Colonic mucosa (tissue), 4 donors: ENCODE measurements at regions not wholly inside any gene's neighbourhood (a gene's known extent, or its start where the extent isn't known, plus 50 kb on each side); places are given as distances from the start of the nearest gene placed in this dataset.

Source experiments
- DNase-seq: peaks from one replicate; pipeline ENCODE4 v3.0.0-alpha.2; 2020
- H3K27ac ChIP-seq: fragments of 200-600 bp; one replicate; pipeline ENCODE4 v1.8.0; 2021
- H3K27me3 ChIP-seq: fragments of 200-600 bp; one replicate; pipeline ENCODE4 v1.8.0; 2021
- H3K36me3 ChIP-seq: fragments of 200-600 bp; one replicate; pipeline ENCODE4 v1.8.0; 2021
- H3K4me1 ChIP-seq: fragments of 200-600 bp; one replicate; pipeline ENCODE4 v1.8.0; 2021; ENCODE audit warnings: mild to moderate bottlenecking
- H3K4me3 ChIP-seq: fragments of 200-600 bp; one replicate; pipeline ENCODE4 v1.8.0; 2021
- H3K9ac ChIP-seq, 2 donors: one replicate each; pipeline ENCODE4 v1.7.0; 2013; ENCODE audit warnings: control low read depth in 2 of 2, low read depth in 2 of 2, low read length in 2 of 2
- H3K9me3 ChIP-seq: fragments of 200-600 bp; one replicate; pipeline ENCODE4 v1.8.0; 2021
- intact Hi-C: fragments of 100-400 bp; cut with DNase I; formaldehyde crosslinking; loops from one replicate; pipeline ENCODE4 v1.14.1; 2022
- TF ChIP-seq, protein P1 (sequence below): fragments of 200-600 bp; IDR thresholded peaks from one replicate; pipeline ENCODE4 v1.8.0; 2022; ENCODE audit warnings: antibody characterized with exemption, mild to moderate bottlenecking
- donor health status: healthy.
- donor health status: DM: no; HTN: no; CAD: no.
- donor health status: DM: no; HTN: no; CAD: no.

DNA sequence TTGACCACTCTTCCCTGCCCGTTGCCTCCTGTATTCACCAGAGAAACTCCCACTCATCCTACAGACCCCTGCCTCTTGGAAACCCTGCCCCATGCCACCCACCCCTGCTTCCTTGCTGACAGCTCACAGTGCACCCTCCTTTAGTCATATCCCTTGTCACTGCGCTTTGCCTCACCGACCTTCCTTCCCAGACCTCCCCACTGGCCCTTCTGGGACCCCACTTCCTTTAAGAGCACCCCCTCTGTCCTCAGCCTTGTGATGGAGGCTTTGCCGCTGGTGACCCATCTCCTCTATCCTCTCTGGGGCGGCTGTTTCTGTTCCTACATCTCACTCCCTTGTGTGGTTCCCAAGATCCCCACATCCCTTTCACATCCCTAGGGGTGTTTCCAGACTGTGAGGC is 92.8 kb upstream of the ZMIZ1 start:
- Histone ChIP-seq H3K27ac (no peak overlapping the region), H3K27me3 (no peaks in the 10 kb centered on the region), H3K4me3 (no peak overlapping the region), H3K9me3 (no peaks in the 10 kb centered on the region), H3K9ac (no peak overlapping the region), H3K4me1 (peaks cover 5% of the 10 kb centered on the region), H3K36me3 (no peaks in the 10 kb centered on the region)
- intact Hi-C loops, result loop anchor here (5.0 to 10.0 kb wide), 2 partner anchors 86 to 219 kb away; no protein-coding TSS in a partner anchor
- DNase-seq, result no peak
- TF ChIP-seq, protein P1, sequence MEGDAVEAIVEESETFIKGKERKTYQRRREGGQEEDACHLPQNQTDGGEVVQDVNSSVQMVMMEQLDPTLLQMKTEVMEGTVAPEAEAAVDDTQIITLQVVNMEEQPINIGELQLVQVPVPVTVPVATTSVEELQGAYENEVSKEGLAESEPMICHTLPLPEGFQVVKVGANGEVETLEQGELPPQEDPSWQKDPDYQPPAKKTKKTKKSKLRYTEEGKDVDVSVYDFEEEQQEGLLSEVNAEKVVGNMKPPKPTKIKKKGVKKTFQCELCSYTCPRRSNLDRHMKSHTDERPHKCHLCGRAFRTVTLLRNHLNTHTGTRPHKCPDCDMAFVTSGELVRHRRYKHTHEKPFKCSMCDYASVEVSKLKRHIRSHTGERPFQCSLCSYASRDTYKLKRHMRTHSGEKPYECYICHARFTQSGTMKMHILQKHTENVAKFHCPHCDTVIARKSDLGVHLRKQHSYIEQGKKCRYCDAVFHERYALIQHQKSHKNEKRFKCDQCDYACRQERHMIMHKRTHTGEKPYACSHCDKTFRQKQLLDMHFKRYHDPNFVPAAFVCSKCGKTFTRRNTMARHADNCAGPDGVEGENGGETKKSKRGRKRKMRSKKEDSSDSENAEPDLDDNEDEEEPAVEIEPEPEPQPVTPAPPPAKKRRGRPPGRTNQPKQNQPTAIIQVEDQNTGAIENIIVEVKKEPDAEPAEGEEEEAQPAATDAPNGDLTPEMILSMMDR, result no peak

- Histone ChIP-seq H3K9ac (no peak overlapping the region), H3K4me1 (peaks cover 5% of the 10 kb centered on the region), H3K27ac (no peak overlapping the region), H3K9me3 (no peaks in the 10 kb centered on the region), H3K36me3 (no peaks in the 10 kb centered on the region), H3K4me3 (no peak overlapping the region), H3K27me3 (no peaks in the 10 kb centered on the region)
- intact Hi-C loops, result loop anchor here (5.0 to 10.0 kb wide), 2 partner anchors 85 to 218 kb away; no protein-coding TSS in a partner anchor
- DNase-seq, result no peak
- TF ChIP-seq, protein P1, result no peak
These were observed 91.7 kb upstream of the ZMIZ1 start for GRCh38 chr10:78976825-78977755.

DNA sequence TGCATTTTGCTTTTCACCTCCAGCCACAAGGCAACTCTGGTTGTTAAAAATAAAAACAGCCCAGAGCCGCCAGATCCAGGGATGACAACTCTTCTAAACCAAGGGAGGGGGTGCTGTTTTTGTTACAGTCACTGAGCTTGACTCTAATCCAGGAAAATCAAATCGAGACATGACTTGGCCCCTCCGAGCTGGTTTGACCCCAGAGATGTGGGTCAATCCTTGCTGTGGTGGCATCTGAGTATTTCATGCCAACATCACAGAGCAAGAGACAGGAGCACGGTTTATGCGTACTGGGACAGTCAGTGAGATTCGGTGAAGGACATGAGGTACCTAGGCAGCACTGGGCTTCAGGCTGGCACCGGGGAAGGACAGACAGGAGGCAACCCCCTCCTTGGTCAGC is 88.8 kb upstream of the ZMIZ1 start:
- no peaks in the 10 kb centered on the region for H3K27me3 ChIP-seq
- H3K4me1 ChIP-seq, result no peaks in the 10 kb centered on the region
- no peak overlapping the region for H3K9ac ChIP-seq
- no peaks in the 10 kb centered on the region for H3K9me3 ChIP-seq
- no peak for DNase-seq
- H3K4me3 ChIP-seq, result no peak overlapping the region
- TF ChIP-seq, protein P1, result no peak
- H3K36me3 ChIP-seq, result no peaks in the 10 kb centered on the region
- no peak overlapping the region for H3K27ac ChIP-seq
- intact Hi-C loops, result loop anchor here (5.0 to 10.0 kb wide), 2 partner anchors 82 to 215 kb away; no protein-coding TSS in a partner anchor

GRCh38 chr10:78980354-78980753 is 88.4 kb upstream of the ZMIZ1 start:
- no peaks in the 10 kb centered on the region for H3K9me3 ChIP-seq
- H3K36me3 ChIP-seq, result no peaks in the 10 kb centered on the region
- H3K27me3 ChIP-seq, result no peaks in the 10 kb centered on the region
- intact Hi-C loops, result no loop called here
- H3K9ac ChIP-seq, result no peak overlapping the region
- H3K27ac ChIP-seq, result no peak overlapping the region
- H3K4me1 ChIP-seq, result no peaks in the 10 kb centered on the region
- TF ChIP-seq, protein P1, result no peak
- H3K4me3 ChIP-seq, result no peak overlapping the region
- no peak for DNase-seq

- Histone ChIP-seq H3K27me3 (no peaks in the 10 kb centered on the region), H3K4me3 (no peak overlapping the region), H3K9ac (no peak overlapping the region), H3K36me3 (no peaks in the 10 kb centered on the region), H3K4me1 (no peaks in the 10 kb centered on the region), H3K27ac (no peak overlapping the region), H3K9me3 (no peaks in the 10 kb centered on the region)
- no peak for DNase-seq
- TF ChIP-seq, protein P1, result no peak
- intact Hi-C loops, result no loop called here
These were observed 88.0 kb upstream of the ZMIZ1 start for GRCh38 chr10:78980815-78981214.
